IMR-90 (cell line): ENCODE measurements at regions not wholly inside any gene's neighbourhood (a gene's known extent, or its start where the extent isn't known, plus 50 kb on each side); places are given as distances from the start of the nearest gene placed in this dataset.

Experiments used
- ATAC-seq: fragments of 200-7000 bp; cut with Tn5 transposase; 2 replicates; pipeline ENCODE4 v1.9.1; 2020; ENCODE audit warnings: low read depth, mild to moderate bottlenecking, moderate library complexity
- BruUV-seq: library from RNA; stranded (reverse); fragments of 400-500 nt; replicated peaks from 2 replicates; lab custom pipeline; 2021; lab: Mats Ljungman, UMichigan
- CTCF ChIA-PET: fragments of 300-600 bp; formaldehyde crosslinking; extraction: SDS; loops from one replicate; lab custom pipeline; 2021; ENCODE audit warnings: antibody characterized with exemption; lab: Yijun Ruan, JAX
- POLR2A ChIA-PET: fragments of 300-600 bp; sonication (Branson Sonifier 250); formaldehyde crosslinking; loops from one replicate; lab custom pipeline; 2022; ENCODE audit warnings: antibody characterized with exemption; ENCODE audit not compliant: unreplicated experiment; lab: Charles Lee
- DNase-seq: peaks from one replicate; pipeline ENCODE4 v3.0.0; 2013
- H2AFZ ChIP-seq: replicated peaks from 2 replicates; pipeline ENCODE3; 2013; ENCODE audit warnings: low read length, mild to moderate bottlenecking; ENCODE audit not compliant: poor library complexity
- H2AK5ac ChIP-seq: 2 replicates; pipeline ENCODE4 v1.6.1; 2013; ENCODE audit warnings: low read depth, low read length, inconsistent platforms
- H2AK9ac ChIP-seq: replicated peaks from 2 replicates; pipeline ENCODE3; 2013; ENCODE audit warnings: mild to moderate bottlenecking, low read depth, low read length, moderate library complexity; ENCODE audit not compliant: poor library complexity
- H2BK120ac ChIP-seq: 2 replicates; pipeline ENCODE4 v1.6.1; 2013; ENCODE audit warnings: low read depth, low read length, inconsistent platforms
- H2BK15ac ChIP-seq: 3 replicates; pipeline ENCODE4 v1.6.1; 2013; ENCODE audit warnings: low read depth, low read length, inconsistent platforms
- H2BK20ac ChIP-seq: 2 replicates; pipeline ENCODE4 v1.6.1; 2013; ENCODE audit warnings: low read depth, mild to moderate bottlenecking, inconsistent platforms, low read length, moderate library complexity
- H2BK5ac ChIP-seq: 2 replicates; pipeline ENCODE4 v1.6.1; 2013; ENCODE audit warnings: mild to moderate bottlenecking, low read depth, low read length, inconsistent platforms; ENCODE audit not compliant: poor library complexity, severe bottlenecking
- H3K14ac ChIP-seq: replicated peaks from 2 replicates; pipeline ENCODE4 v1.6.1; 2013; ENCODE audit warnings: low read depth, low read length, inconsistent platforms
- H3K18ac ChIP-seq: 2 replicates; pipeline ENCODE4 v1.6.1; 2013; ENCODE audit warnings: low read depth, low read length, control low read depth
- H3K23ac ChIP-seq: 2 replicates; pipeline ENCODE4 v1.6.1; 2013; ENCODE audit warnings: low read depth, low read length, inconsistent platforms
- H3K27ac ChIP-seq: 2 replicates; pipeline ENCODE4 v1.5.1; 2013; ENCODE audit warnings: mild to moderate bottlenecking, control low read depth, low read length; ENCODE audit not compliant: insufficient read depth
- H3K27me3 ChIP-seq: 2 replicates; pipeline ENCODE4 v1.6.1; 2013; ENCODE audit warnings: low read length; ENCODE audit not compliant: control insufficient read depth, insufficient read depth
- H3K36me3 ChIP-seq: 2 replicates; pipeline ENCODE4 v1.6.1; 2013; ENCODE audit warnings: low read length, mixed read lengths; ENCODE audit not compliant: control insufficient read depth, insufficient read depth
- H3K4ac ChIP-seq: 2 replicates; pipeline ENCODE4 v1.6.1; 2013; ENCODE audit warnings: low read depth, low read length, inconsistent platforms
- H3K4me1 ChIP-seq: 2 replicates; pipeline ENCODE4 v1.6.1; 2013; ENCODE audit warnings: low read length, mixed read lengths; ENCODE audit not compliant: control insufficient read depth, insufficient read depth
- H3K4me2 ChIP-seq: 2 replicates; pipeline ENCODE4 v1.6.1; 2013; ENCODE audit warnings: low read depth, mild to moderate bottlenecking, control low read depth, low read length, moderate library complexity
- H3K4me3 ChIP-seq: 2 replicates; pipeline ENCODE4 v1.5.1; 2013; ENCODE audit warnings: low read depth, mild to moderate bottlenecking, control low read depth, low read length, moderate library complexity; ENCODE audit not compliant: insufficient read depth
- H3K56ac ChIP-seq: 2 replicates; pipeline ENCODE4 v1.6.1; 2013; ENCODE audit warnings: low read length, inconsistent platforms; ENCODE audit not compliant: insufficient read depth; ENCODE audit errors: extremely low read depth
- H3K79me1 ChIP-seq, 2 experiments: 2 replicates each; pipeline ENCODE4 v1.6.1; 2013; ENCODE audit warnings: low read length in 2 of 2, inconsistent platforms in 1 of 2, low read depth in 1 of 2
- H3K9ac ChIP-seq: 2 replicates; pipeline ENCODE4 v1.6.1; 2013; ENCODE audit warnings: low read depth, low read length, control low read depth
- H3K9me1 ChIP-seq: 2 replicates; pipeline ENCODE4 v1.6.1; 2013; ENCODE audit warnings: low read length, inconsistent platforms; ENCODE audit not compliant: insufficient read depth
- H3K9me3 ChIP-seq: 2 replicates; pipeline ENCODE4 v1.6.1; 2013; ENCODE audit warnings: low read length; ENCODE audit not compliant: control insufficient read depth, insufficient read depth
- H4K20me1 ChIP-seq: 2 replicates; pipeline ENCODE4 v1.6.1; 2013; ENCODE audit warnings: low read length, inconsistent platforms; ENCODE audit not compliant: insufficient read depth
- H4K5ac ChIP-seq: 2 replicates; pipeline ENCODE4 v1.6.1; 2013; ENCODE audit warnings: mild to moderate bottlenecking, low read depth, low read length, control low read depth
- H4K8ac ChIP-seq, 2 experiments: 2 replicates each; pipeline ENCODE4 v1.6.1; 2013; ENCODE audit warnings: low read depth in 2 of 2, low read length in 2 of 2, control low read depth in 1 of 2, inconsistent platforms in 1 of 2
- H4K91ac ChIP-seq: 2 replicates; pipeline ENCODE4 v1.6.1; 2013; ENCODE audit warnings: low read depth, low read length, inconsistent platforms; ENCODE audit not compliant: insufficient read depth
- BHLHE40 ChIP-seq: fragments of 150-350 bp; IDR thresholded peaks from 2 replicates; pipeline ENCODE4 v1.6.1; 2016; ENCODE audit warnings: mild to moderate bottlenecking, low read depth, low read length
- CHD1 ChIP-seq: IDR thresholded peaks from 2 replicates; pipeline ENCODE4 v1.6.1; 2012; ENCODE audit warnings: low read depth, low read length, improper control_type of control experiment
- ELK1 ChIP-seq: fragments of 150-350 bp; IDR thresholded peaks from 2 replicates; pipeline ENCODE4 v1.6.1; 2016; ENCODE audit warnings: low read depth, mild to moderate bottlenecking, low read length, moderate library complexity, borderline replicate concordance
- MAFK ChIP-seq: IDR thresholded peaks from 2 replicates; pipeline ENCODE4 v1.6.1; 2012; ENCODE audit warnings: low read depth, low read length, improper control_type of control experiment
- MAZ ChIP-seq: IDR thresholded peaks from 2 replicates; pipeline ENCODE4 v1.6.1; 2012; ENCODE audit warnings: low read depth, mild to moderate bottlenecking, low read length, improper control_type of control experiment, moderate library complexity, borderline replicate concordance
- MXI1 ChIP-seq: IDR thresholded peaks from 2 replicates; pipeline ENCODE4 v1.6.1; 2012; ENCODE audit warnings: low read depth, mild to moderate bottlenecking, low read length, moderate library complexity, borderline replicate concordance
- NFE2L2 ChIP-seq: fragments of 150-350 bp; IDR thresholded peaks from 2 replicates; pipeline ENCODE4 v1.6.1; 2016; ENCODE audit warnings: low read depth, mild to moderate bottlenecking, low read length
- RCOR1 ChIP-seq: IDR thresholded peaks from 2 replicates; pipeline ENCODE4 v1.6.1; 2012; ENCODE audit warnings: mild to moderate bottlenecking, low read length, improper control_type of control experiment; ENCODE audit not compliant: insufficient replicate concordance
- SMC3 ChIP-seq: fragments of 150-350 bp; IDR thresholded peaks from 2 replicates; pipeline ENCODE4 v1.6.1; 2016; ENCODE audit warnings: low read depth, mild to moderate bottlenecking, antibody characterized with exemption, low read length, moderate library complexity
- WGBS, 2 experiments: methylation state at CpG; one replicate each; pipeline versions ENCODE4 v1.1.5 to v1.1.7; 2013; ENCODE audit warnings: missing lambda C conversion rate in 2 of 2; ENCODE audit not compliant: insufficient read length in 1 of 2; ENCODE audit errors: extremely low coverage in 2 of 2; 5-methylcytosine and 5-hydroxymethylcytosine counted together
- dilution Hi-C: fragments of 300-500 bp; cut with HindIII; formaldehyde crosslinking; loops from one replicate; pipeline ENCODE4 v1.14.3; 2018; ENCODE audit warnings: low sequenced_read_pairs; ENCODE audit not compliant: unreplicated experiment
- in situ Hi-C: fragments of 300-500 bp; cut with MboI; formaldehyde crosslinking; loops from 3 replicates; pipeline ENCODE4 v1.14.3; 2019; ENCODE audit warnings: low sequenced_read_pairs, inconsistent platforms, mixed read lengths
- intact Hi-C: fragments of 100-400 bp; cut with micrococcal nuclease; formaldehyde crosslinking; loops from 2 replicates; pipeline ENCODE4 v1.10.0; 2022

GRCh38 chr2:15811367-15811766 is 129.0 kb upstream of the MYCN start:
- Histone ChIP-seq H2AK5ac (no peak overlapping the region), H2BK15ac (no peak overlapping the region), H3K23ac (no peak overlapping the region), H3K4me3 (no peak overlapping the region), H3K9ac (no peak overlapping the region), H3K18ac (no peak overlapping the region), H3K79me1 (no peaks in the 10 kb centered on the region), H3K27ac (no peak overlapping the region), H3K4ac (no peak overlapping the region), H2AFZ (no peak overlapping the region), H3K14ac (no peak overlapping the region), H2BK5ac (no peak overlapping the region), H4K5ac (no peak overlapping the region), H3K56ac (no peak overlapping the region), H3K36me3 (no peaks in the 10 kb centered on the region), H3K9me3 (peaks cover 39% of the 10 kb centered on the region), H4K8ac (no peak overlapping the region), H2AK9ac (no peak overlapping the region), H2BK20ac (no peak overlapping the region), H4K20me1 (no peaks in the 10 kb centered on the region), H4K91ac (no peak overlapping the region), H3K9me1 (no peaks in the 10 kb centered on the region), H3K27me3 (no peaks in the 10 kb centered on the region), H3K4me1 (no peaks in the 10 kb centered on the region), H2BK120ac (no peak overlapping the region), H3K4me2 (no peak overlapping the region)
- ChIA-PET CTCF (no interaction called here), POLR2A (no interaction called here)
- intact Hi-C loops (no loop called here), in situ Hi-C loops (no loop called here), dilution Hi-C loops (no loop called here)
- 60% methylated on average over 2 of the region's 8 CpGs; no CpG with 5 or more reads in 1 of the 2 experiments for WGBS, 2 experiments
- DNase-seq (no peak), ATAC-seq (no peak)
- no TSS peak for BruUV-seq
- TF ChIP-seq ELK1 = no peak
- TF ChIP-seq MAZ = no peak
- TF ChIP-seq RCOR1 = no peak
- no peak for TF ChIP-seq CHD1
- no peak for TF ChIP-seq NFE2L2
- TF ChIP-seq MXI1 = no peak
- TF ChIP-seq SMC3 = no peak
- no peak for TF ChIP-seq BHLHE40
- TF ChIP-seq MAFK = no peak
